HG03103 (cell line): ENCODE measurements at regions not wholly inside any gene's neighbourhood (a gene's known extent, or its start where the extent isn't known, plus 50 kb on each side); places are given as distances from the start of the nearest gene placed in this dataset.

Source experiments
- ATAC-seq: cut with Tn5 transposase; IDR thresholded peaks from one replicate; pipeline ENCODE4 v1.9.1; 2021; ENCODE audit warnings: low read depth; ENCODE audit not compliant: unreplicated experiment

DNA sequence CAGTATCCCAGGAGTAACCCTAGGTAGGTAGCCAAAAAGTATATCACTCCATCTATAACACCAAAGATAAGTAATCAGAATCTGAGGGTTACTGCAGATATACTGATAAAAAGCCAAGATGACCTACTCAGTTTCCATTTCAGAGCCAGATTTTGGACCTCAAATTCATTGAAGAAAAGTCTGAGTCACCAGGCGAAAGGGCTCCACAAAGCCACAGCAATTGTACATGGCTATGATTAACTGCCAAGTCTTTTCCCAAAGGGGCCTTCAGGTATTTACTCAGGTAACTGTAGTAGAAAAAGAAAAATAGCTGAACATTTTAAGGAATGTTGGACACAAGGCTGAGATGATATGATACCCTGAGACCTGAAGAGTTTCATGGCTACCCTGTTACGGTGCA, 75.6 kb upstream of the KCNH7 start:
- ATAC-seq = no peak

DNA sequence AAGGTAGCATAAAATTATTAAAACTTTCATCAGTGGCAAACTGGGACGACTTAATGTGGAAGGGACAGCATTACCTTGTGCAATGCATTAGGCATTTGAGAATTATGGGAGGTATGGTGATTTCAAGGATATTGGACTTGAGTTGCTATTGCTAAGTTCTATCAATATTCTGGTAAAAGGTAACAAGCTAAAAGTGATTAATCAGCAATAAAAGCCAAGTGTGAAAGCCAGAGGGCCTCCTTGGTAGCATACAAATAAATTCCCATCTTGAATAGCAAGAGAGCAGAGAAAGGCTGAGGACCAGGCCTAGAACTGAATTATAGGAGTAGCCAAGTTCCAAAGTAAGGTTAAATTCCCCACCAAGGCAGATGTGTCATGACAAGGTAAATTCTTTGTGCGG, 74.2 kb upstream of the KCNH7 start:
- no peak for ATAC-seq

DNA sequence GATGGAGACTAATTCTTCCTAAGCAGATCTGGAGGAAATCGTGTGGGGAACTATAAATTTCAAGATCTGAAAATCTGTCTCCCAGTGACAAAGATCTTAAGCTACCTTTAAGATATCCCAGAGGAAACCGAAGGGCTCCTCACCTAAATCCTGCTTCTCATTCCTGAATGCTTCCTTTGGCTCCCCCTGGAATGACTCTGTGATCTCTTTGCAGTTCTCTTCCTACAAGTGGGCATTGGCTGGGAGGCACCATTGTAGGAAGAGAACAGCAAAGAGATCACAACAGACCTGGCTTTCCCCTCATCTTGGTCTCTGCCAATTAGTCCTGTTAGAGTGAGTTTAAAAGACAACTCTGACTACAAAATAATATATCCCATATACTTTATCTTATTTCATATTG, 70.0 kb upstream of the KCNH7 start:
- no peak for ATAC-seq

DNA sequence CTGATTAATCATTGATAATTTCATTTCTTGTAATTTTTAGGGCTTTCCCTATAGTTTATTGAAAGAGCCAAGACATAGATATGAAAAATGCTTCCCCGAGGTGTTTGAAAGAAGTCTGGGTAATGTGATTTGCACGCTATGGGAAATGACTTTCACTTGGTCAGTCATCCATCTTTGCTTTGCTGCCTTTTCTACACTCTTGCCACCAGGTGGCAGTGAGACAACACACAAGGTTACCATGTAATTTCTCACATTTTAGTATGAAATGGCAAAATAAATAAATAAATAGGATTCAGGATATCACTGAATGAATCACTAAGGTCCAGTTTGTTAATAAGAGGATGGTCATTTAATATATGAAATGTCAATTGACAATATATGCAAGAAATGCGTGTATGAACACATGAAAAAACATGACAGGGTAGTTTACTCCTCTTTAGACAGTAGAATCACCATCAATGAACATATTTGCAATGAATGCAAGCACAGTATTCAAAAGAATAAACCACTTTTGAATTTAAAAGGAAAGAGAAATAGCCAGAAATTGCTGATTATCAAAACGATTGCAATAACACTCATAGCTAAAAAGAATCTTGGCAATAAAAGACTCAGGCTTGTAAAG, 52.2 kb upstream of the KCNH7 start:
- peak; percentile 89 for ATAC-seq

DNA sequence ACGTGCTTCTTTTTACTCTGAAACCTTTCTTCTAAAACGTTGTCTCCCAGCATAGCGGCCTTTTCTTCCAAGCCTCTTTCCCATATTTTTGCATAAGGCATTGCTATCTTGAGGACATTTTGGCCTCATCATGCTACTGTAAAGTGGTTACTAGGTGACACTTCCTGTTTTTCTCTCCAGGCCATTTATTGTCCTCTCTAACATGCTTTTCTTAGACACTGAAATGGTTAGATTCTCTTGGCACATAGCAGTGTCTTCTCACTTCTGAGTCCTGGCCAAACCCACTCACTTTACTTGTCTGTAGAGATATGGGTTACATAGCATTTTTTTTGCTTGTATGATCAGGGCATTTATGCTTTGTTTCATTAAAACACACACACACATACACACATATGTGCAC, 50.1 kb upstream of the KCNH7 start:
- ATAC-seq = no peak
